ENCODE measurements at regions not wholly inside any gene's neighbourhood (a gene's known extent, or its start where the extent isn't known, plus 50 kb on each side); places are given as distances from the start of the nearest gene placed in this dataset.

- Histone ChIP-seq H3K4me1 (ENCODE audit: control insufficient read depth, insufficient read depth, low read length) (peaks cover 10% of the 10 kb centered on the region), H3K9ac (ENCODE audit: low read length) (no peak overlapping the region), H3K36me3 (ENCODE audit: control insufficient read depth, insufficient read depth, low read length) (no peaks in the 10 kb centered on the region), H3K4me3 (ENCODE audit: low read length) (no peak overlapping the region), H3K27ac (ENCODE audit: low read depth, low read length) (no peak overlapping the region), H3K27me3 (ENCODE audit: control insufficient read depth, insufficient read depth, low read length) (no peaks in the 10 kb centered on the region)
Measured at GRCh38 chr6:184161-184700, 108.1 kb upstream of the DUSP22 start.

GRCh38 chr6:186340-186965 is 105.8 kb upstream of the DUSP22 start:
- Histone ChIP-seq H3K36me3 (ENCODE audit: control insufficient read depth, insufficient read depth, low read length) (no peaks in the 10 kb centered on the region), H3K9ac (ENCODE audit: low read length) (no peak overlapping the region), H3K4me3 (ENCODE audit: low read length) (no peak overlapping the region), H3K27ac (ENCODE audit: low read depth, low read length) (peak overlapping the region; percentile 74), H3K4me1 (ENCODE audit: control insufficient read depth, insufficient read depth, low read length) (peaks cover 10% of the 10 kb centered on the region), H3K27me3 (ENCODE audit: control insufficient read depth, insufficient read depth, low read length) (peaks cover 2% of the 10 kb centered on the region)

GRCh38 chr6:187210-187861 is 105.0 kb upstream of the DUSP22 start:
- Histone ChIP-seq H3K36me3 (ENCODE audit: control insufficient read depth, insufficient read depth, low read length) (no peaks in the 10 kb centered on the region), H3K27me3 (ENCODE audit: control insufficient read depth, insufficient read depth, low read length) (peaks cover 2% of the 10 kb centered on the region), H3K4me1 (ENCODE audit: control insufficient read depth, insufficient read depth, low read length) (peaks cover 10% of the 10 kb centered on the region), H3K9ac (ENCODE audit: low read length) (no peak overlapping the region), H3K4me3 (ENCODE audit: low read length) (no peak overlapping the region), H3K27ac (ENCODE audit: low read depth, low read length) (peak overlapping the region; percentile 74)

- H3K27ac ChIP-seq (ENCODE audit: low read depth, low read length) = no peak overlapping the region
- H3K9ac ChIP-seq (ENCODE audit: low read length) = no peak overlapping the region
- H3K27me3 ChIP-seq (ENCODE audit: control insufficient read depth, insufficient read depth, low read length) = peaks cover 2% of the 10 kb centered on the region
- H3K4me1 ChIP-seq (ENCODE audit: control insufficient read depth, insufficient read depth, low read length) = peaks cover 10% of the 10 kb centered on the region
- H3K36me3 ChIP-seq (ENCODE audit: control insufficient read depth, insufficient read depth, low read length) = no peaks in the 10 kb centered on the region
- H3K4me3 ChIP-seq (ENCODE audit: low read length) = no peak overlapping the region
Measured at GRCh38 chr6:188821-189655, 103.2 kb upstream of the DUSP22 start.

GRCh38 chr6:189676-190075 is 102.6 kb upstream of the DUSP22 start:
- Histone ChIP-seq H3K4me3 (ENCODE audit: low read length) (no peak overlapping the region), H3K27me3 (ENCODE audit: control insufficient read depth, insufficient read depth, low read length) (peaks cover 2% of the 10 kb centered on the region), H3K27ac (ENCODE audit: low read depth, low read length) (no peak overlapping the region), H3K4me1 (ENCODE audit: control insufficient read depth, insufficient read depth, low read length) (peaks cover 10% of the 10 kb centered on the region), H3K9ac (ENCODE audit: low read length) (no peak overlapping the region), H3K36me3 (ENCODE audit: control insufficient read depth, insufficient read depth, low read length) (no peaks in the 10 kb centered on the region)

GRCh38 chr6:190596-191395 is 101.5 kb upstream of the DUSP22 start:
- H3K36me3 ChIP-seq (ENCODE audit: control insufficient read depth, insufficient read depth, low read length) = no peaks in the 10 kb centered on the region
- H3K4me3 ChIP-seq (ENCODE audit: low read length) = no peak overlapping the region
- H3K27ac ChIP-seq (ENCODE audit: low read depth, low read length) = no peak overlapping the region
- no peak overlapping the region for H3K9ac ChIP-seq (ENCODE audit: low read length)
- peaks cover 2% of the 10 kb centered on the region for H3K27me3 ChIP-seq (ENCODE audit: control insufficient read depth, insufficient read depth, low read length)
- H3K4me1 ChIP-seq (ENCODE audit: control insufficient read depth, insufficient read depth, low read length) = peaks cover 16% of the 10 kb centered on the region

GRCh38 chr6:191487-192312 is 100.6 kb upstream of the DUSP22 start:
- peaks cover 12% of the 10 kb centered on the region for H3K4me1 ChIP-seq (ENCODE audit: control insufficient read depth, insufficient read depth, low read length)
- no peak overlapping the region for H3K9ac ChIP-seq (ENCODE audit: low read length)
- H3K27ac ChIP-seq (ENCODE audit: low read depth, low read length) = no peak overlapping the region
- peaks cover 2% of the 10 kb centered on the region for H3K27me3 ChIP-seq (ENCODE audit: control insufficient read depth, insufficient read depth, low read length)
- H3K36me3 ChIP-seq (ENCODE audit: control insufficient read depth, insufficient read depth, low read length) = no peaks in the 10 kb centered on the region
- no peak overlapping the region for H3K4me3 ChIP-seq (ENCODE audit: low read length)

- Histone ChIP-seq H3K9ac (ENCODE audit: low read length) (no peak overlapping the region), H3K27ac (ENCODE audit: low read depth, low read length) (no peak overlapping the region), H3K27me3 (ENCODE audit: control insufficient read depth, insufficient read depth, low read length) (peaks cover 2% of the 10 kb centered on the region), H3K4me1 (ENCODE audit: control insufficient read depth, insufficient read depth, low read length) (peaks cover 9% of the 10 kb centered on the region), H3K4me3 (ENCODE audit: low read length) (no peak overlapping the region), H3K36me3 (ENCODE audit: control insufficient read depth, insufficient read depth, low read length) (no peaks in the 10 kb centered on the region)
Measured at GRCh38 chr6:192313-192664, 100.0 kb upstream of the DUSP22 start.

GRCh38 chr6:193180-193579 is 99.1 kb upstream of the DUSP22 start:
- Histone ChIP-seq H3K9ac (ENCODE audit: low read length) (no peak overlapping the region), H3K4me3 (ENCODE audit: low read length) (no peak overlapping the region), H3K4me1 (ENCODE audit: control insufficient read depth, insufficient read depth, low read length) (peaks cover 9% of the 10 kb centered on the region), H3K27ac (ENCODE audit: low read depth, low read length) (no peak overlapping the region), H3K36me3 (ENCODE audit: control insufficient read depth, insufficient read depth, low read length) (no peaks in the 10 kb centered on the region), H3K27me3 (ENCODE audit: control insufficient read depth, insufficient read depth, low read length) (peaks cover 2% of the 10 kb centered on the region)

- H3K36me3 ChIP-seq (ENCODE audit: control insufficient read depth, insufficient read depth, low read length) = no peaks in the 10 kb centered on the region
- no peak overlapping the region for H3K27ac ChIP-seq (ENCODE audit: low read depth, low read length)
- peaks cover 9% of the 10 kb centered on the region for H3K4me1 ChIP-seq (ENCODE audit: control insufficient read depth, insufficient read depth, low read length)
- peaks cover 2% of the 10 kb centered on the region for H3K27me3 ChIP-seq (ENCODE audit: control insufficient read depth, insufficient read depth, low read length)
- no peak overlapping the region for H3K4me3 ChIP-seq (ENCODE audit: low read length)
- H3K9ac ChIP-seq (ENCODE audit: low read length) = no peak overlapping the region
Measured at GRCh38 chr6:193773-194310, 98.4 kb upstream of the DUSP22 start.

GRCh38 chr6:195861-196360 is 96.4 kb upstream of the DUSP22 start:
- Histone ChIP-seq H3K36me3 (ENCODE audit: control insufficient read depth, insufficient read depth, low read length) (no peaks in the 10 kb centered on the region), H3K4me1 (ENCODE audit: control insufficient read depth, insufficient read depth, low read length) (peaks cover 9% of the 10 kb centered on the region), H3K4me3 (ENCODE audit: low read length) (no peak overlapping the region), H3K9ac (ENCODE audit: low read length) (no peak overlapping the region), H3K27ac (ENCODE audit: low read depth, low read length) (peak overlapping the region; percentile 39), H3K27me3 (ENCODE audit: control insufficient read depth, insufficient read depth, low read length) (peaks cover 2% of the 10 kb centered on the region)

Measured in rectal smooth muscle tissue (tissue), 1 donor.